IPS-NIHi7 (cell line): ENCODE measurements at regions not wholly inside any gene's neighbourhood (a gene's known extent, or its start where the extent isn't known, plus 50 kb on each side); places are given as distances from the start of the nearest gene placed in this dataset.

Experiments
- DNase-seq: peaks from one replicate; pipeline ENCODE4 v3.0.0; 2012; ENCODE audit warnings: mixed read lengths; ENCODE audit errors: extremely low spot score

- no peak for DNase-seq
These were observed 107.2 kb upstream of the ANO1 start for GRCh38 chr11:69970785-69971535.

GRCh38 chr11:69971741-69972140, 106.4 kb upstream of the ANO1 start:
- no peak for DNase-seq

GRCh38 chr11:69972351-69972802, 105.7 kb upstream of the ANO1 start:
- DNase-seq, result no peak

GRCh38 chr11:69974528-69974927, 103.6 kb upstream of the ANO1 start:
- no peak for DNase-seq

- no peak for DNase-seq
These were observed 102.3 kb upstream of the ANO1 start for GRCh38 chr11:69975822-69976221.

- DNase-seq, result no peak
These were observed 101.3 kb upstream of the ANO1 start for GRCh38 chr11:69976794-69977193.

GRCh38 chr11:69977951-69978350, 100.2 kb upstream of the ANO1 start:
- DNase-seq, result no peak

- DNase-seq, result no peak
These were observed 99.1 kb upstream of the ANO1 start for GRCh38 chr11:69978841-69979614.

- no peak for DNase-seq
These were observed 98.5 kb upstream of the ANO1 start for GRCh38 chr11:69979632-69980031.

- peak; percentile 31 for DNase-seq
These were observed 96.9 kb upstream of the ANO1 start for GRCh38 chr11:69981119-69981784.

- DNase-seq, result no peak
These were observed 95.2 kb upstream of the ANO1 start for GRCh38 chr11:69982690-69983570.

GRCh38 chr11:69983571-69983877, 94.6 kb upstream of the ANO1 start:
- no peak for DNase-seq

- DNase-seq, result no peak
These were observed 94.1 kb upstream of the ANO1 start for GRCh38 chr11:69983897-69984438.

GRCh38 chr11:69984457-69985261, 93.5 kb upstream of the ANO1 start:
- DNase-seq, result peak; percentile 83

GRCh38 chr11:69985331-69985640, 92.8 kb upstream of the ANO1 start:
- DNase-seq, result no peak

GRCh38 chr11:69985641-69986439, 92.3 kb upstream of the ANO1 start:
- peak; percentile 46 for DNase-seq

- DNase-seq, result no peak
These were observed 91.7 kb upstream of the ANO1 start for GRCh38 chr11:69986440-69986787.

GRCh38 chr11:69986830-69987229, 91.3 kb upstream of the ANO1 start:
- DNase-seq, result no peak

GRCh38 chr11:69992026-69992425, 86.1 kb upstream of the ANO1 start:
- no peak for DNase-seq
